Esophagus squamous epithelium (tissue), 5 donors: ENCODE measurements at regions not wholly inside any gene's neighbourhood (a gene's known extent, or its start where the extent isn't known, plus 50 kb on each side); places are given as distances from the start of the nearest gene placed in this dataset.

Experiments used
- DNase-seq: peaks from one replicate; lab custom pipeline; 2025; lab: John Stamatoyannopoulos, UW
- H3K27ac ChIP-seq, 4 donors: fragments of 200-600 bp; sonication (generic); one replicate each; pipeline ENCODE4 v1.5.1; 2016 to 2019; ENCODE audit warnings: mild to moderate bottlenecking in 1 of 4
- H3K27me3 ChIP-seq, 4 donors: fragments of 200-600 bp; sonication (generic); 1 replicate in 3 of 4; 2 replicates in 1 of 4; pipeline versions ENCODE4 v1.5.1 to v1.6.0; 2017 to 2021; ENCODE audit warnings: antibody characterized with exemption in 1 of 4
- H3K36me3 ChIP-seq, 3 donors: fragments of 200-600 bp; sonication (generic); one replicate each; pipeline ENCODE4 v1.5.1; 2016 to 2019
- H3K4me1 ChIP-seq, 3 donors: fragments of 200-600 bp; sonication (generic); one replicate each; pipeline ENCODE4 v1.5.1; 2017 to 2019
- H3K4me3 ChIP-seq, 4 donors: fragments of 200-600 bp; sonication (generic); 1 replicate in 3 of 4; 2 replicates in 1 of 4; pipeline ENCODE4 v1.5.1; 2016 to 2019; ENCODE audit warnings: mild to moderate bottlenecking in 2 of 4, moderate library complexity in 1 of 4
- H3K9me3 ChIP-seq, 3 donors: fragments of 200-600 bp; sonication (generic); one replicate each; pipeline ENCODE4 v1.5.1; 2016 to 2019
- POLR2A ChIP-seq, 4 donors: fragments of 450-650 bp; IDR thresholded peaks; one replicate each; pipeline ENCODE4 v1.6.1; 2017; ENCODE audit warnings: antibody characterized with exemption in 4 of 4, mild to moderate bottlenecking in 4 of 4, moderate library complexity in 3 of 4
- WGBS, 2 donors: methylation state at CpG; one replicate each; pipeline ENCODE4 v1.1.5; 2018; 5-methylcytosine and 5-hydroxymethylcytosine counted together
- intact Hi-C: fragments of 100-400 bp; cut with DNase I; formaldehyde crosslinking; loops from one replicate; pipeline ENCODE4 v1.15.0; 2022
- TF ChIP-seq, protein P1 (sequence below), 6 experiments: fragments of 450-650 bp in 4 of 6; fragments of 200-600 bp in 2 of 6; sonication (generic) in 2 of 6; IDR thresholded peaks; one replicate each; pipeline ENCODE4 v1.5.1; 2016 to 2019; ENCODE audit warnings: antibody characterized with exemption in 6 of 6, mild to moderate bottlenecking in 4 of 6, moderate library complexity in 4 of 6
- donor health status: DM: yes; HTN: yes; CAD: no.

DNA sequence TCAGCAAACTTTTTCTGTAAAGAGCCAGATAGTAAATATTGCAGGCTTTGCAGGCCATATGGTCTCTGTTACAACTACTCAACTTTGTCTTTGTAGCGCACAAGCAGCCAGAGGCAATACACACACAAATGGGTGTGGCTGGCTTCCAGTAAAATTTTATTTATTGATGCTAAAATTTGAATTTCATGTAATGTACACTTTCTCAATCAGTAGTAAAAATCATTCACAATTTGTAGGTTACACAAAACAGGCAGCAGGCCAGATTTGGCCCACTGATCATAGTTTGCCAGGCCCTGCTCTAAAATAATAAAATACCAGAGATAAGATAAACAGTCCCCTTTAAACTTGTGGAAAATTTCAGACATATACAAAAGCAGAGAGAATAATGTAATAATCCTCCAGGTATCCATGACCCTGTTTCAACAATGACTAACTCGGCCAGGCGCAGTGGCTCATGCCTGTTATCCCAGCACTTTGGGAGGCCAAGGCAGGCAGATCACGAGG lies 330.3 kb downstream of the SHQ1 start:
- Histone ChIP-seq H3K27ac (no peak overlapping the region), H3K36me3 (no peaks in the 10 kb centered on the region), H3K9me3 (no peaks in the 10 kb centered on the region), H3K4me3 (no peak overlapping the region), H3K4me1 (peaks cover 0 to 4% (median 0%) of the 10 kb centered on the region in 3 donors), H3K27me3 (no peaks in the 10 kb centered on the region)
- 81 to 89% methylated on average over 2 to 4 of the region's 4 CpGs for WGBS, 2 donors
- TF ChIP-seq POLR2A (IDR thresholded peaks at IDR 0.05) = no peak
- TF ChIP-seq, protein P1, sequence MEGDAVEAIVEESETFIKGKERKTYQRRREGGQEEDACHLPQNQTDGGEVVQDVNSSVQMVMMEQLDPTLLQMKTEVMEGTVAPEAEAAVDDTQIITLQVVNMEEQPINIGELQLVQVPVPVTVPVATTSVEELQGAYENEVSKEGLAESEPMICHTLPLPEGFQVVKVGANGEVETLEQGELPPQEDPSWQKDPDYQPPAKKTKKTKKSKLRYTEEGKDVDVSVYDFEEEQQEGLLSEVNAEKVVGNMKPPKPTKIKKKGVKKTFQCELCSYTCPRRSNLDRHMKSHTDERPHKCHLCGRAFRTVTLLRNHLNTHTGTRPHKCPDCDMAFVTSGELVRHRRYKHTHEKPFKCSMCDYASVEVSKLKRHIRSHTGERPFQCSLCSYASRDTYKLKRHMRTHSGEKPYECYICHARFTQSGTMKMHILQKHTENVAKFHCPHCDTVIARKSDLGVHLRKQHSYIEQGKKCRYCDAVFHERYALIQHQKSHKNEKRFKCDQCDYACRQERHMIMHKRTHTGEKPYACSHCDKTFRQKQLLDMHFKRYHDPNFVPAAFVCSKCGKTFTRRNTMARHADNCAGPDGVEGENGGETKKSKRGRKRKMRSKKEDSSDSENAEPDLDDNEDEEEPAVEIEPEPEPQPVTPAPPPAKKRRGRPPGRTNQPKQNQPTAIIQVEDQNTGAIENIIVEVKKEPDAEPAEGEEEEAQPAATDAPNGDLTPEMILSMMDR (IDR thresholded peaks at IDR 0.05) = no peak
- no peak for DNase-seq
- intact Hi-C loops = no loop called here

DNA sequence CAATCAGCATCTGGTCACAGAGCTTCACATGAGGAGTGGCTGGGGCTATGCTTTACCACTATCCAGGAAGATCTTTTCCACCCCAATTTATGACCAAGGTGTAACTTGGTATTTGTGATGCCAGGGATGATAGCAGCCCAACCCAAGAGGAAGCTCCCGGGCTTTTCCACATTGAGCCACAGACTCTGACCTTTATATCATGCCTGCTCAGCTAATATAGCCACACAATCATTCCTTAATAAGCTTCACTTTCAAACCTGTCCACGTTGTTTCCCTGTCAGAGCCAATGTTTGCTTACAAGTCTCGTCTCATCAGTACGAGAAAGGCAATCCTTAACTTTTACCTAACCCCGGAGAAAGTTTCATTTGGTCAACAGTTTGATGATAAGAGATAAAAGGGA lies 330.9 kb downstream of the SHQ1 start:
- no peaks in the 10 kb centered on the region for H3K27me3 ChIP-seq
- TF ChIP-seq, protein P1 (IDR thresholded peaks at IDR 0.05) = no peak
- TF ChIP-seq POLR2A (IDR thresholded peaks at IDR 0.05) = no peak
- no peaks in the 10 kb centered on the region for H3K9me3 ChIP-seq
- H3K36me3 ChIP-seq = no peaks in the 10 kb centered on the region
- DNase-seq = no peak
- H3K4me1 ChIP-seq = no peaks in the 10 kb centered on the region
- H3K27ac ChIP-seq = no peak overlapping the region
- intact Hi-C loops = no loop called here
- H3K4me3 ChIP-seq = no peak overlapping the region
- WGBS, 2 donors = 82 to 90% methylated on average over 5 of the region's 5 CpGs

DNA sequence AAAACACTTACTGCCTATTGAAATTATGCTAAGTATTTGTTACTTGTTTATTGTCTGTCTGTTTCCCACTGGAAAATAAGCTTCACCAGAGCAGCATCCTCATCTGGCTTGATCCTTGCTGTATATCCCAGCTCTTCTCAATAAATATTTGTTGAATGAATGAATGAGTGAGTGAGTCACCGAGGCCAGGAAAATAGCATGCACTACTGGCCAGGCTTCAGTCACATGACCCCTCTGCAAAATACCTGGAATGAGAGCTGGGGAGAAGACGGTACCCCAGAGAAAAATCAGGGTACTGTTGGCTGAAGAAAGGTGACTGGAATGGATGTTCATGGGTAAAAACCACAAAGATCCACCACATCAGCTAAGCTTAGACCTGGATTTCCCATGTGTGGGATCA lies 331.9 kb downstream of the SHQ1 start:
- intact Hi-C loops = no loop called here
- Histone ChIP-seq H3K27me3 (no peaks in the 10 kb centered on the region), H3K4me1 (no peaks in the 10 kb centered on the region), H3K4me3 (no peak overlapping the region), H3K27ac (no peak overlapping the region), H3K9me3 (no peaks in the 10 kb centered on the region), H3K36me3 (no peaks in the 10 kb centered on the region)
- 83 to 86% methylated on average over 2 of the region's 2 CpGs for WGBS, 2 donors
- DNase-seq = no peak
- no peak for TF ChIP-seq POLR2A (IDR thresholded peaks at IDR 0.05)
- TF ChIP-seq, protein P1 (IDR thresholded peaks at IDR 0.05) = no peak

DNA sequence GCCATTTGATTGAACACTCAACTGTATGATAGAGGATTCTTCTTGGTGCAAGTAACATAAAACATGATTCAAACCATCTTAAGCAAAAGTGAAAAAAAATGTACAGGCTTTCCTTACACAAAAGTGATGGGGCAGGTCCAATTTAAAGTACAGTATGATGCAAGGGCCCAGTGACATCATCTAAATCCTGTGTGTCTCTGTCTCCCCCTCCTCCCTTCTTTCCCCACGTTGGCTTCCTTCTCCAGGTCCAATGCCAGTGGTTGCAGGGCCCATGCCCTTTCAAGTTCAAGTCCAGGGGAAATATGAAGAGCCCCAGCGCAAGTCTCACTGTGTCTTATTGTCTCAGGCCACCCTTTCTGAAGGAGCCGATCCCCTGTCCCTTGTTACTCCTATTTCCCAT lies 332.3 kb downstream of the SHQ1 start:
- Histone ChIP-seq H3K4me1 (no peaks in the 10 kb centered on the region), H3K9me3 (no peaks in the 10 kb centered on the region), H3K4me3 (no peak overlapping the region), H3K36me3 (no peaks in the 10 kb centered on the region), H3K27me3 (no peaks in the 10 kb centered on the region), H3K27ac (no peak overlapping the region)
- no peak for DNase-seq
- intact Hi-C loops = no loop called here
- TF ChIP-seq POLR2A (IDR thresholded peaks at IDR 0.05) = no peak
- TF ChIP-seq, protein P1 (IDR thresholded peaks at IDR 0.05) = no peak
- 79 to 83% methylated on average over 3 of the region's 3 CpGs for WGBS, 2 donors

DNA sequence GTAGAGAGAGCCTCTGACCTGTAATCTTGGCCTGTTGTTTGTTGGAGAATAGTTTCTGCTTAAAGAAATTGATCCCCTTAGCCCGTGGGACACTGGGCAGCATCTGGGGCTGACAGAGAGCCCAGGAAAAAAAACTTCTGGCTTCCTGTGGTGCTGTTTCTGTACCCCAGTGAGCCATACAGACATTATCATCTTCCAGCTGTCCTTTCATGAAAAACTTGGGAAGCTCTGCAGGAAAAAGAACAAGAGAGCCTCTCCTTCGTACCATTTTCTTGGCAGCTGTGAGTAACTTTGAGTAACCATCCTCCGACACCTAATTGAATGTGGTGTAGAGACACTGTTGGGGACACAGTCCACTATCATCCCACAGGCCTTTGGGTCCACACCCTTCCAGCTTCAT lies 333.0 kb downstream of the SHQ1 start:
- no peak for DNase-seq
- no peaks in the 10 kb centered on the region for H3K9me3 ChIP-seq
- H3K4me1 ChIP-seq = no peaks in the 10 kb centered on the region
- no peaks in the 10 kb centered on the region for H3K36me3 ChIP-seq
- WGBS, 2 donors = 81 to 82% methylated on average over 3 of the region's 3 CpGs
- H3K4me3 ChIP-seq = no peak overlapping the region
- no peak for TF ChIP-seq POLR2A (IDR thresholded peaks at IDR 0.05)
- TF ChIP-seq, protein P1 (IDR thresholded peaks at IDR 0.05) = no peak
- intact Hi-C loops = no loop called here
- no peak overlapping the region for H3K27ac ChIP-seq
- H3K27me3 ChIP-seq = no peaks in the 10 kb centered on the region
